HG03045 (cell line): ENCODE measurements at regions not wholly inside any gene's neighbourhood (a gene's known extent, or its start where the extent isn't known, plus 50 kb on each side); places are given as distances from the start of the nearest gene placed in this dataset.

Source experiments
- ATAC-seq: cut with Tn5 transposase; IDR thresholded peaks from one replicate; pipeline ENCODE4 v1.9.1; 2021; ENCODE audit warnings: mild to moderate bottlenecking, moderate library complexity; ENCODE audit not compliant: unreplicated experiment

GRCh38 chr18:24868760-24869237 lies 408.4 kb downstream of the HRH4 start:
- no peak for ATAC-seq

DNA sequence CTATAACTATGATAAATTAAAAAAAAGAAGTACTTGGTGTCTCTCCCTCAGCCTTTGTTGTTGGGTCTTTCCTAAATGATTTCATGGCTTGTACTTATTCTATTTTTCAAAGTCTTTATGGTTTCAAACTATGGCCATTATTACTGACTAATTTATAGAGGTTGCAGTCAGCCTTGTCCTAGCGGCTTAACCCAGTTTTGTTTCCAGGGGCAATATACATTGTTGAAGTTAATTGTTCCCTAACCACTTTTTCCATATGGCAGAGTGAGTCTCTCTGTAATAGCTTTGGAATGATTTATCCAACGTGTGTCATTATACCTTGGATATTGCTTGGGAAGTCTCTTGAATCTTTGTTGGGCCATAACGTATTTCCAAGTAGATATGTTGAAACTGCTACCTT lies 408.8 kb downstream of the HRH4 start:
- no peak for ATAC-seq

DNA sequence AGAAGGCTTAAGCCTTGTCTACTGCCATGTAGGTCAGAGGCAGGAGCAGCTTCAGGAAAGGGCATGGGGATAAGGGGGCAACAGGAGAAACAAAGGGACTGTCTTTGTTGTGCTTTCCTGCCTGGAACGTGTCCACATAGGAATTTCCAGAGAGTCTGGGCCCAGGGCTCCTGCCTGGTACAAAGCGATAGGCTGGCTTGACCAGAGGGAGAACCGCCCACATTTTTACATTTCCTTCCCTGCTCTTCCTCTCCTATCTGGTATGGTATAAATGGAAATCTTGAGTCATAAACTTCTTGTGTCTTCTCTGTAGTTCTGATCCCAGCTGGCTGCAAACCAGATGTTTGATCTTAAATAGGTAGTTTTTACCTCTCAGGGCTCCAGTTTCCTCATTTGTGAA lies 414.8 kb downstream of the HRH4 start:
- ATAC-seq, result no peak

DNA sequence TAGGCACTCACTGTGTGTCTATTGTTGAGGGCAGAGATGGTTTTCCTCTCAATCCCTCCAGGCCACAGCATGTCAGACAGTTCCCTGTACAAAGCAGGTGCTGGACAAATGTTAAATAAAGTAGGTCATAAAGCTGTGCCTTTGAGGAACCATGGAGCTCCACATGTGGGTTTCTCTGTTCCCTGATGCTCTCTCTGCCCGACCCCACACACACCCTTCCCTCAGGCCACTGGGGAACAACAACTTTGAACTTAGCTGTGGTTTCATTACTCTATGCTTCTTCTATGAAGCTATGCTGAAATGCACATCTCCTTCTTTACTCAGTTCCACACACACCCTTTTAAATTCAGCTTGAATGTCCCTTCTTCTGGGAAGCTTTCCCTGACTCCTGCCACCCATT lies 415.3 kb downstream of the HRH4 start:
- no peak for ATAC-seq

DNA sequence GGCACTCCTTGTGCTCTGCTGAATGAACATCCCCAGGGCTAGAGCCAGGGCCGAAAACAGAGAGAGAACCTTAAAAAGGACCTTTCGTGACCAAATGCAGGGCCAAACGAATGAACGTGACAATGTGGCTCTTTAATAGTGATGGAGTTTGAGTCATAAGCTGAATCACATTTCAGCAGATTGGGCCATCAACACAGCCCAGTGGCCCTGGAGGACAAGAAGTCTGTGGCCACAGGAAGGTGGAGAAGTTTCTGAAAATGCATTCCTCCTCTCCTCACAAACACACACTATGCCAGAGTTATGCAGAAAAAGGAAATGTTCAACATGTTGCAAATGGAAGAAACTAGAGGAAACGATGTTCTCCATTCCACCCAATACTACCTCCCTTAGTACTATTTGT lies 415.8 kb downstream of the HRH4 start:
- ATAC-seq, result no peak

DNA sequence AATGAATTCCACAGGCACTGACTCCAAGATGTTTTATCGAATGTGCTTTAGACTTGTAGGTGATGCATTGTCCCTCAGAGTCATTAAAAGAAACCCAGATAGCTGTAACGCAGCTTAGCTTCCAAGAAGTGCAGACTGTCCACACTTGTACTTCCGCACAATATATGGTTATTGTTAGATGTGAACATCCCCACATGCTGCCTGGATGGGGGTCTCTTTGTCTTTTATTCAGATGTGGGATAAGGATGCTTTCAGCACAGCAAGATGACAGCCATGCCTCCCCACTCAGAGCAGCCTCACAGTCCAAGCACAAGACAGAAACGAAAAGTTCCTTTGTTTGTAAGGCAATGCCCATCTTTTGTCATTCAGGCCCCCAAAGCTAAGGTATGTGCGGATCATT lies 416.6 kb downstream of the HRH4 start:
- ATAC-seq, result no peak

GRCh38 chr18:24877546-24877945 lies 417.1 kb downstream of the HRH4 start:
- no peak for ATAC-seq

GRCh38 chr18:24878289-24878688 lies 417.9 kb downstream of the HRH4 start:
- no peak for ATAC-seq

DNA sequence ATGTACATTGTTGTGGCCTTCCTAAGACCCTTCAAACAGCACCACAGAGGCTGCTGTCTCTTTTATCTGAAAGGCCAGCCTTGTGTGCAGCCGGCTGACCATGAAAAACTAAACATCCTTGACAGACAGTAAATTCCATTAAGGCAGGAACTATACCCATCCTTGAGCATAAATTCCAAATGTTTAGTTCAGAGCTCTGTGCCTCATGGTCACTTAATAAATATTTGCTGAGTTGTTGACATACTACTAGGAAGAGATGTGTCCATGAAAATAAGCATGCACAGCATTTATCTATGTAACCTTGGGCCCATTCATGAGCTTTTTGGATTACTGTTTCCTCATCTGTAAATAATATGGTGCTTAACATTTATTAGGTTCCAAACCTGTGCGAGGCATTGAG lies 424.8 kb downstream of the HRH4 start:
- no peak for ATAC-seq

- no peak for ATAC-seq
Observed at GRCh38 chr18:24894880-24895279, 434.4 kb downstream of the HRH4 start.

DNA sequence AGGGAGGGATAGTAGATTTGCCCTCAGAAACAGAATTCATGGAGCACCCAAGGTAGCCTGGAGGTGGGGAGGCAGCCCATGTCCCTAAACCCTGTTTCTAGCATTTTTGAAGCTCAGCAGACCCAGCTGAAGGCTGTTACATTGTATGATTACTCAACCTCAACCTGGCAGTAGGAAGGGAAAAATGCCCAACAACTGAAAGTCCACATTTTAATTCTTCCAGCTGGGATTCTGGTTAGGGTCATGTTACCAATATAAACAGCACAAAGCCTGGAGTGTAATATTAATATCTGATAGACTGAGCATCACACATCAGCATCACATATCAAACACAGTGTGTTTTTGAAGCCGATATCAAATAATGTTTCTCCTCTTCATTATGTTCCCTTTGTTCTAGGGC lies 437.0 kb downstream of the HRH4 start:
- no peak for ATAC-seq

GRCh38 chr18:24910221-24910620 lies 441.7 kb downstream of the ZNF521 start:
- ATAC-seq, result no peak

DNA sequence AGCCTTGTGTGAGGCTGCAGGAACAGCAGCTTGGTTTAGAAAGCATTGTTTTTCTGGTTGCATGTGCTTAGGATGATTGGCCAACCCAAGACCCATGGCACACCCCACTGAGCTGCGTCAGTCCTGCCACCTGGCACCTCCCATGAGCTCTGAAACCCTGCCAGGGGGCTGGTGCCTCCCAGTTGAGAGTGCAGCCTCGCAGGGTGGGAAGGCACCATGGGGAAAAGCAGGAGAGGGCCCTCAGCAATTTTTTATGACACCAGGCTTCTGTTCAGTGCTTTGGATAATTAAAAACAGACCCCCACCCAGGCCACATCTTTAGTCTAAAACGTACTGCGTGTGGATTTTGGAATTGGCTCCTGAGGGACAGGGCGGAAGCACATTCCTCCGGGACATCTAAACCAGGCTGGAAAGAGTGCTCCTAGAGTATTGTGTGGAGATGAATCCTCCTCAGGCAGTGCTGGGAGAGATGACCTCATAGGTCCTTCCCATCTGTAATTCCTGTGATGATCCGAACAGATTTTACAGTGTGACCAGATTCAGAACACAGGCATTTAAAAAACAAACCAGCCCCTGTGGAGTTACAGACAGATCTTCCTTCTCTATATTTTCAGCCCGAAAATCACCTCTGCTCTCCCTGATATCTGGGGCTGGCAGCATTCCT lies 438.3 kb downstream of the ZNF521 start:
- ATAC-seq, result no peak

DNA sequence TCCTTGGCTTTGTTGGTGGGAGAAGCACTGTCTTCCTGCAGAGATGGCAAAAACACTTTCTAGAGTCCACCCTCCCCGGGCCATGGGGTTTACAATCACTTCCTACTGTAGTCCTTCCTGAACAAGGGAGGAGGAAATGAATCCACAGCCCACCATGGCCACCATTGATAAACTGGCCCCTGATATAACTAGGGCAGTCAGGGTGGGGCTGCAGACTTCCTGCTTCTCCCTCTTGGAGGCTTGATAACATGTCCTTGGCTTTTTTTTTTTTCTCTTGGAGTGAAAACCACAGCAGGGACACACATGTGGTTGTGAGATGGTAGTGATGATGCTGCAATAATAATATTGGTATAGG lies 437.8 kb downstream of the ZNF521 start:
- ATAC-seq, result no peak

- ATAC-seq, result no peak
Observed at GRCh38 chr18:24914685-24915084, 437.3 kb downstream of the ZNF521 start.

DNA sequence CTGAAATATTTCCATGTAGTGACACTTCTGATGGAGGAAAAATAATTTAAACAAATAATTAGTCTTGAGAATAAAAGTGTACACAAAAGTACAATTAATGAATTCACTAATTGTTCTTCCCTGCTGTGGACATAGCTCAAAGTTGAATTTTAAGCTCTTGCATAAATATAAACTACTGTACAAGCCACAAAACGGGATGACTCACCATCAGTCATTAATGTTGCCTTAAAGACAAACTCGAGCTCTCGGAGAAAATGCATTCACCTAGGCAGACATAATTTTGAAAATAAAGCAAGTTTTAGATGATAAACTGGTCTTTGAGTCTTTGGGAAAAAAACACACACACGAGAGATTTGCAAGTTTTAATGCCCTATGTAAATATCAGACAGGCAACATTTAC lies 436.4 kb downstream of the ZNF521 start:
- ATAC-seq, result no peak

DNA sequence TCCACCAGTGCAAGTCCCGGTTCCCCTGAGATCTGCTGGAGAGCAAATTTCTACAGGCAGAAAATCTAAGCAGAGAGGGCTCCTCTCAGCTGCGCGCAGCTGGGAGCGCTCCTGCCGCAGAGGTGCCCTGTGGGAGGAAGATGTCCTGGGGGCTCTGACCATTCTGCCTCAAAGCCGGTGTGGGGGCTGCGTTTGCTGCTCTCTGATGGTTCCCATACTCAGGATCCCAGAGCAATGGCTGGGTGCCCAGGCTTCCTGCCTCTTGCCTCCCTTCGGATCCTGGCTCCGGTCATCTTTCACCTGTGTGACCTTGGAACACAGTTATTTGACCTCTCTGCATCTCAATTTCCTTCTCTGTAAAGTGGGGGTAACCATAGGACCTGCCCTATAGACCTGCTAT lies 434.2 kb downstream of the ZNF521 start:
- ATAC-seq, result no peak

DNA sequence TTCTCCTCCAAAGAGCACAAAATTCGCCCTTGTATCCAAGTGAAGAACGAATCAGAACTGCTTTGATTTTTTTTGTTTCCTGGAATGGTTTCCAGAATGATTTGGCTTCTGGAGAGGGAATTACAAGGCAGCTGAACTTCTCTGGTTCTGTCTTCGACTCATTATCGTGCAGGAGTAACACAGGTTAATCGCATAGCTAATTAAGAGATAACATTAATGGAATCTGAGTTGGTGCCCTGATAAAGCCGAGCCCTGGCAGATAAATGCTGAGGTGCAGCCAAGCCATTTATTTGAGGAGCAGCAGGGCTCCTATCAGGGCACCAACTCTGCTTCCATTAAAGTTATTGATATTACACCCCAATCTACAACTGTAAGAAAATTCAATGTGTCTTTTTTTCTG lies 433.7 kb downstream of the ZNF521 start:
- ATAC-seq, result no peak

GRCh38 chr18:24919181-24919797 lies 432.7 kb downstream of the ZNF521 start:
- ATAC-seq, result no peak

- peak; percentile 51 for ATAC-seq
Observed at GRCh38 chr18:24922491-24922890, 429.5 kb downstream of the ZNF521 start.

DNA sequence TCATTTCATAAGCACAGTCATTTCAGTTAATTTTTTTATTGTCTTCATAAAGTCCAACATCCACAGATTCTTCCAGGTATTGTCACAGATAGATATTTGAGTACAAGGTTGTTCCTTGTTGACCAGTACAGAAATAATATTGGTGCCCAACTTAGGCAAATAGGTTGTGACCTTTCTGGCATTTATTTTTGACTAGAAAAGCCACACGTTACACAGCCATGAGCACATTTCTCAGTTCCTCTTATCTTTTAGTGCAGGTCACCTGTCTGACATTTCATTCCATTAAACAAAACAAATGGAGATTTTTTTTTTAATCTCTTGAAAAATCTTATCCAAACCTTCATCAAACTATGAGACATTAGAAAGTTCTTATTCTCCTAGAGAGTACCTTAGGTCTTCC lies 428.8 kb downstream of the ZNF521 start:
- ATAC-seq, result peak; percentile 79

DNA sequence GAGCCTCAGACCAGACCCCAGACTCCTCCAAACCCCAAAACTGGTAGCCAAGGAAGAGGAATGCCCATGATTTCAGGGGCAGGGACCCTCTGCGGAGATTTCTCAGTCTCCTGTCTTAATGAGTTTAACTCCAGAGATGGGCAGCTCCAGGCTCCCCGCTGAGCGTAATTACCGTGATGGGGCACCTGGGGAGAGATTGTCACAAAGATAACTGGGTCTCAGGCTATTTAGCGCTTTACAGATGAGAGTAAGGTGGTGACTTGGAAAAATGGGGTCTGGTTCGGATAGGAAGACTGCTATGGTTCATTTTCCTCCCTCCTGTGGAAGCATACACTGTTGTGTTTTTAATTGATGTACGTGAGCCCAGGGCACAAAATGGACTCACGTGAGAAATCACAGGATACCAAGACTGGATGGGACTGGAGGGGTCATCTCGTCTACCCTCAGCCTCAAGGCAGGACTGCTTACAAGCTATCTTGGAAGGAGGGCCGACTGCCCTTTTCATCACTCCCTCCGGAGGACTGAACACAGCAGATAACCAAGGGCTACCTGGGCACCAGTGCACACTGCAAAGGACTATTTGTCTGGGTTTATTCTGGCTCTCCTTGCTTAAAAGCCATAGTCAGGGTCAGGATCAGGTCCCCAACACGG lies 427.8 kb downstream of the ZNF521 start:
- no peak for ATAC-seq
